GM12878 (cell line): ENCODE measurements at regions not wholly inside any gene's neighbourhood (a gene's known extent, or its start where the extent isn't known, plus 50 kb on each side); places are given as distances from the start of the nearest gene placed in this dataset.

Experiments used
- ATAC-seq: fragments of 200-7000 bp; cut with Tn5 transposase; 3 replicates; pipeline ENCODE4 v1.9.1; 2020; ENCODE audit warnings: mild to moderate bottlenecking, moderate library complexity
- BruUV-seq: library from RNA; stranded (reverse); fragments of 400-500 nt; replicated peaks from 2 replicates; lab custom pipeline; 2021; lab: Mats Ljungman, UMichigan
- CTCF ChIA-PET: fragments of 300-600 bp; sonication (Branson Sonifier 250); formaldehyde crosslinking; extraction: SDS; loops from one replicate; lab custom pipeline; 2021; ENCODE audit warnings: inconsistent platforms; lab: Yijun Ruan, JAX
- POLR2A ChIA-PET: fragments of 350-600 bp; formaldehyde crosslinking; extraction: SDS; loops from one replicate; lab custom pipeline; 2021; ENCODE audit warnings: inconsistent platforms; lab: Charles Lee
- RAD21 ChIA-PET: fragments of 300-600 bp; sonication (Branson Sonifier 250); formaldehyde crosslinking; loops from one replicate; lab custom pipeline; 2023; ENCODE audit warnings: antibody characterized with exemption; ENCODE audit not compliant: unreplicated experiment; lab: Charles Lee
- SMC1A ChIA-PET: fragments of 300-600 bp; sonication (Branson Sonifier 250); formaldehyde crosslinking; loops from one replicate; lab custom pipeline; 2023; ENCODE audit not compliant: unreplicated experiment, uncharacterized antibody; lab: Charles Lee
- DNase-seq: peaks from one replicate; pipeline ENCODE4 v3.0.0-alpha.2; 2011; ENCODE audit warnings: low read depth, low spot score
- FAIRE-seq: peaks from 3 replicates; lab custom pipeline; 2011; peaks lifted over from hg19 to GRCh38; lab: Jason Lieb, UNC
- H2AFZ ChIP-seq: 2 replicates; pipeline ENCODE4 v1.6.0; 2011; ENCODE audit warnings: low read depth, low read length, control low read depth; ENCODE audit not compliant: control insufficient read depth
- H3K27ac ChIP-seq: 2 replicates; pipeline ENCODE4 v1.5.1; 2011; ENCODE audit warnings: control low read depth; ENCODE audit not compliant: control insufficient read depth, insufficient read depth
- H3K27me3 ChIP-seq, 2 experiments: replicated peaks in 1 of 2; 2 replicates each; pipeline versions ENCODE4 v1.6.0 to v1.6.1; 2011; ENCODE audit warnings: low read length in 1 of 2; ENCODE audit not compliant: control insufficient read depth in 2 of 2, insufficient read depth in 2 of 2
- H3K36me3 ChIP-seq, 2 experiments: 2 replicates each; pipeline ENCODE4 v1.5.1; 2011; ENCODE audit warnings: low read length in 1 of 2; ENCODE audit not compliant: control insufficient read depth in 2 of 2, insufficient read depth in 2 of 2
- H3K4me1 ChIP-seq: 2 replicates; pipeline ENCODE4 v1.6.1; 2011; ENCODE audit warnings: mild to moderate bottlenecking, low read length, moderate library complexity, mixed read lengths; ENCODE audit not compliant: control insufficient read depth, insufficient read depth
- H3K4me2 ChIP-seq: 2 replicates; pipeline ENCODE4 v1.6.0; 2011; ENCODE audit warnings: control low read depth; ENCODE audit not compliant: control insufficient read depth, insufficient read depth
- H3K4me3 ChIP-seq: fragments of 200-600 bp; sonication (generic); 2 replicates; pipeline ENCODE4 v1.5.1; 2016
- H3K79me2 ChIP-seq: 2 replicates; pipeline ENCODE4 v1.6.0; 2011; ENCODE audit warnings: low read length; ENCODE audit not compliant: control insufficient read depth, insufficient read depth
- H3K9ac ChIP-seq: 2 replicates; pipeline ENCODE4 v1.8.0; 2011; ENCODE audit warnings: low read length, control low read depth, mixed read lengths; ENCODE audit not compliant: control insufficient read depth, insufficient read depth
- H3K9me3 ChIP-seq: replicated peaks from 3 replicates; pipeline ENCODE4 v1.5.1; 2011; ENCODE audit warnings: mild to moderate bottlenecking, low read length; ENCODE audit not compliant: control insufficient read depth, insufficient read depth
- H4K20me1 ChIP-seq: 2 replicates; pipeline ENCODE4 v1.6.0; 2011; ENCODE audit not compliant: control insufficient read depth, insufficient read depth
- BRCA1 ChIP-seq: IDR thresholded peaks from 2 replicates; pipeline ENCODE4 v1.6.1; 2011; ENCODE audit warnings: low read depth, low read length, improper control_type of control experiment
- CHD2 ChIP-seq: IDR thresholded peaks from 2 replicates; pipeline ENCODE4 v1.6.1; 2011; ENCODE audit warnings: low read depth, low read length, improper control_type of control experiment, borderline replicate concordance
- E2F4 ChIP-seq: IDR thresholded peaks from 2 replicates; pipeline ENCODE4 v1.6.1; 2012; ENCODE audit warnings: low read depth, low read length, improper control_type of control experiment
- HDAC6 ChIP-seq: fragments of 200-600 bp; sonication (generic); IDR thresholded peaks from one replicate; pipeline ENCODE4 v1.8.0; 2017; ENCODE audit warnings: antibody characterized with exemption; ENCODE audit not compliant: unreplicated experiment
- JUND ChIP-seq: IDR thresholded peaks from 2 replicates; pipeline ENCODE4 v1.6.1; 2012; ENCODE audit warnings: low read depth, mild to moderate bottlenecking, low read length, improper control_type of control experiment, moderate library complexity
- KDM1A ChIP-seq: fragments of 200-600 bp; sonication (generic); IDR thresholded peaks from 2 replicates; pipeline ENCODE4 v1.6.1; 2016; ENCODE audit warnings: borderline replicate concordance
- MEF2B ChIP-seq: fragments of 450-650 bp; IDR thresholded peaks from 2 replicates; pipeline ENCODE4 v1.6.1; 2018; ENCODE audit warnings: mild to moderate bottlenecking, moderate library complexity; ENCODE audit not compliant: partially characterized antibody, poor library complexity, severe bottlenecking
- NR2C2 ChIP-seq: IDR thresholded peaks from 2 replicates; pipeline ENCODE4 v1.6.1; 2011; ENCODE audit warnings: borderline replicate concordance, low read depth; ENCODE audit not compliant: control insufficient read depth, insufficient read length
- POLR2A ChIP-seq: IDR thresholded peaks from 2 replicates; pipeline ENCODE4 v1.6.1; 2011; ENCODE audit warnings: low read depth, mild to moderate bottlenecking, low read length
- TCF12 ChIP-seq: IDR thresholded peaks from 2 replicates; pipeline ENCODE4 v1.6.1; 2011; ENCODE audit warnings: low read depth, mild to moderate bottlenecking, low read length
- USF2 ChIP-seq: IDR thresholded peaks from 2 replicates; pipeline ENCODE4 v1.6.1; 2011; ENCODE audit warnings: low read depth, low read length, improper control_type of control experiment, borderline replicate concordance
- WGBS: methylation state at CpG from one replicate; pipeline ENCODE4 v1.1.6; 2016; ENCODE audit warnings: low lambda C conversion rate; ENCODE audit not compliant: insufficient replicate concordance, insufficient coverage; ENCODE audit errors: missing lambda C conversion rate; 5-methylcytosine and 5-hydroxymethylcytosine counted together
- in situ Hi-C: fragments of 300-500 bp; cut with MboI; formaldehyde crosslinking; loops from 9 replicates; pipeline ENCODE4 v1.14.3; 2018; ENCODE audit warnings: mixed read lengths
- intact Hi-C: fragments of 100-400 bp; cut with micrococcal nuclease; formaldehyde crosslinking; loops from one replicate; pipeline ENCODE4 v1.14.2; 2022; ENCODE audit not compliant: unreplicated experiment

GRCh38 chr2:46818819-46819218 lies 96.8 kb downstream of the MCFD2 start:
- H3K27ac ChIP-seq: no peak overlapping the region
- ATAC-seq: no peak
- no peak overlapping the region for H2AFZ ChIP-seq
- no peaks in the 10 kb centered on the region for H3K36me3 ChIP-seq
- TF ChIP-seq HDAC6 (no peak), JUND (no peak), CHD2 (no peak), POLR2A (no peak), TCF12 (no peak), BRCA1 (no peak), NR2C2 (no peak), USF2 (no peak), E2F4 (no peak), MEF2B (no peak), KDM1A (no peak)
- TF ChIP-seq, all 136 proteins: peak for 0
- Histone ChIP-seq H3K9me3 (no peaks in the 10 kb centered on the region), H3K4me1 (no peaks in the 10 kb centered on the region), H3K4me2 (no peak overlapping the region), H3K27me3 (peaks cover 1 to 5% of the 10 kb centered on the region in 2 experiments; a peak in 3 of 4 replicates), H3K79me2 (no peaks in the 10 kb centered on the region), H3K4me3 (no peak overlapping the region), H3K9ac (no peak overlapping the region), H4K20me1 (no peaks in the 10 kb centered on the region; the same call in 1 of the 2 replicates)
- in situ Hi-C loops: no loop called here
- ChIA-PET SMC1A (no interaction called here), RAD21 (no interaction called here), POLR2A (interaction anchor here (0.6 kb wide), 1 partner anchor 269 kb away, joined by 3 read pairs; no protein-coding TSS in a partner anchor), CTCF (interaction anchor here (0.6 kb wide), 1 partner anchor 505 kb away, joined by 4 read pairs; no protein-coding TSS in a partner anchor)
- DNase-seq: no peak
- no TSS peak for BruUV-seq
- no peak for FAIRE-seq
- whole genome bisulfite sequencing: 47% methylated on average over 2 of the region's 2 CpGs
- intact Hi-C loops: no loop called here
